H1 (cell line): ENCODE measurements at regions not wholly inside any gene's neighbourhood (a gene's known extent, or its start where the extent isn't known, plus 50 kb on each side); places are given as distances from the start of the nearest gene placed in this dataset.
A peak's percentile ranks its signal among the peaks of the same experiment; 100 is the strongest.

Source experiments
- CTCF ChIA-PET: fragments of 300-600 bp; sonication (Branson Sonifier 250); formaldehyde crosslinking; loops from one replicate; lab custom pipeline; 2021; ENCODE audit not compliant: partially characterized antibody; lab: Charles Lee
- POLR2A ChIA-PET: fragments of 300-600 bp; sonication (Branson Sonifier 250); formaldehyde crosslinking; loops from one replicate; lab custom pipeline; 2021; ENCODE audit warnings: inconsistent platforms; ENCODE audit not compliant: partially characterized antibody; lab: Charles Lee
- DNase-seq, 2 experiments: peaks; one replicate each; pipeline versions ENCODE4 v3.0.0 to v3.0.0-alpha.2; 2010 to 2022; ENCODE audit warnings: low spot score in 2 of 2, low read depth in 1 of 2, mixed read lengths in 1 of 2
- FAIRE-seq: peaks from 2 replicates; lab custom pipeline; 2011; peaks lifted over from hg19 to GRCh38; lab: Jason Lieb, UNC
- H2AFZ ChIP-seq: 2 replicates; pipeline ENCODE4 v1.8.1; 2012; ENCODE audit warnings: low read length, inconsistent platforms
- H2AK5ac ChIP-seq: 2 replicates; pipeline ENCODE4 v1.6.1; 2013; ENCODE audit warnings: low read depth, low read length
- H2BK120ac ChIP-seq: replicated peaks from 2 replicates; pipeline ENCODE3; 2013; ENCODE audit warnings: low read depth, low read length, inconsistent platforms
- H2BK12ac ChIP-seq: 2 replicates; pipeline ENCODE4 v1.6.1; 2013; ENCODE audit warnings: low read depth, low read length
- H2BK15ac ChIP-seq: 2 replicates; pipeline ENCODE4 v1.6.1; 2013; ENCODE audit warnings: low read length
- H2BK20ac ChIP-seq: 2 replicates; pipeline ENCODE4 v1.6.1; 2013; ENCODE audit warnings: low read length
- H2BK5ac ChIP-seq: 2 replicates; pipeline ENCODE4 v1.6.1; 2013; ENCODE audit warnings: low read depth, low read length
- H3K14ac ChIP-seq: 2 replicates; pipeline ENCODE4 v1.6.1; 2013; ENCODE audit warnings: inconsistent platforms; ENCODE audit not compliant: insufficient read length
- H3K18ac ChIP-seq: 2 replicates; pipeline ENCODE4 v1.6.1; 2013; ENCODE audit warnings: low read length; ENCODE audit errors: extremely low read depth
- H3K23ac ChIP-seq: 2 replicates; pipeline ENCODE4 v1.6.1; 2013; ENCODE audit warnings: inconsistent platforms; ENCODE audit not compliant: insufficient read length
- H3K23me2 ChIP-seq: 2 replicates; pipeline ENCODE4 v1.6.1; 2013; ENCODE audit warnings: low read depth, low read length
- H3K27ac ChIP-seq: 2 replicates; pipeline ENCODE4 v1.6.1; 2011; ENCODE audit warnings: low read depth, low read length, inconsistent platforms
- H3K27me3 ChIP-seq, 4 experiments: replicated peaks in 1 of 4; 1 replicate in 1 of 4; 2 replicates in 3 of 4; pipeline versions ENCODE4 v1.6.1 to v1.8.1; 2011 to 2013; ENCODE audit warnings: low read length in 3 of 4, mild to moderate bottlenecking in 3 of 4, inconsistent platforms in 2 of 4, mixed read lengths in 2 of 4, moderate library complexity in 1 of 4; ENCODE audit not compliant: control insufficient read depth in 3 of 4, insufficient read depth in 3 of 4; ENCODE audit errors: extremely low read depth in 1 of 4
- H3K36me3 ChIP-seq, 4 experiments: 2 replicates each; pipeline versions ENCODE4 v1.6.1 to v1.8.1; 2011 to 2013; ENCODE audit warnings: mild to moderate bottlenecking in 4 of 4, low read length in 3 of 4, moderate library complexity in 2 of 4, control low read depth in 1 of 4, inconsistent platforms in 1 of 4; ENCODE audit not compliant: insufficient read depth in 4 of 4, control insufficient read depth in 2 of 4
- H3K4ac ChIP-seq: replicated peaks from 2 replicates; pipeline ENCODE3; 2013; ENCODE audit warnings: low read length, low read depth, mixed read lengths, inconsistent platforms; ENCODE audit not compliant: insufficient read length
- H3K4me1 ChIP-seq, 4 experiments: replicated peaks in 1 of 4; 1 replicate in 1 of 4; 2 replicates in 3 of 4; pipeline versions ENCODE4 v1.6.1 to v1.8.1; 2011 to 2013; ENCODE audit warnings: low read length in 3 of 4, inconsistent platforms in 2 of 4, mixed read lengths in 1 of 4; ENCODE audit not compliant: insufficient read depth in 4 of 4, control insufficient read depth in 3 of 4
- H3K4me2 ChIP-seq, 2 experiments: 2 replicates each; pipeline versions ENCODE4 v1.6.1 to v1.8.1; 2011 to 2013; ENCODE audit warnings: low read depth in 2 of 2, low read length in 2 of 2, control low read depth in 1 of 2, inconsistent platforms in 1 of 2, mild to moderate bottlenecking in 1 of 2; ENCODE audit not compliant: insufficient read depth in 1 of 2
- H3K4me3 ChIP-seq, 4 experiments: fragments of 200-600, 300-600 bp in 1 of 4; sonication (generic), shearing (Covaris generic), sonication (Bioruptor Twin) in 1 of 4; 2 replicates each; pipeline versions ENCODE4 v1.5.1 to v1.8.1; 2011 to 2016; ENCODE audit warnings: low read length in 4 of 4, low read depth in 3 of 4, control low read depth in 2 of 4, inconsistent platforms in 2 of 4, mild to moderate bottlenecking in 2 of 4, mixed read lengths in 1 of 4, moderate library complexity in 1 of 4; ENCODE audit not compliant: insufficient read depth in 2 of 4; ENCODE audit errors: extremely low read depth in 1 of 4
- H3K56ac ChIP-seq: replicated peaks from 2 replicates; pipeline ENCODE3; 2013; ENCODE audit warnings: low read depth, mild to moderate bottlenecking, mixed read lengths, low read length, inconsistent platforms; ENCODE audit not compliant: insufficient read length
- H3K79me1 ChIP-seq: 2 replicates; pipeline ENCODE4 v1.6.1; 2013; ENCODE audit warnings: low read depth, low read length, control low read depth
- H3K79me2 ChIP-seq, 2 experiments: 2 replicates each; pipeline versions ENCODE4 v1.6.1 to v1.8.1; 2012 to 2013; ENCODE audit warnings: low read length in 2 of 2, mild to moderate bottlenecking in 2 of 2, inconsistent platforms in 1 of 2; ENCODE audit not compliant: insufficient read depth in 2 of 2, control insufficient read depth in 1 of 2
- H3K9ac ChIP-seq, 4 experiments: replicated peaks in 1 of 4; 1 replicate in 1 of 4; 2 replicates in 3 of 4; pipeline versions ENCODE4 v1.6.1 to v1.8.1; 2011 to 2013; ENCODE audit warnings: low read depth in 3 of 4, low read length in 3 of 4, control low read depth in 2 of 4, mild to moderate bottlenecking in 2 of 4, moderate library complexity in 2 of 4, inconsistent platforms in 1 of 4; ENCODE audit errors: extremely low read depth in 1 of 4
- H3K9me3 ChIP-seq, 2 experiments: 2 replicates each; pipeline versions ENCODE4 v1.6.1 to v1.8.1; 2012 to 2013; ENCODE audit warnings: mild to moderate bottlenecking in 2 of 2, moderate library complexity in 2 of 2, control low read depth in 1 of 2, inconsistent platforms in 1 of 2, low read depth in 1 of 2, low read length in 1 of 2, mixed read lengths in 1 of 2; ENCODE audit not compliant: insufficient read depth in 2 of 2
- H4K20me1 ChIP-seq, 2 experiments: replicated peaks in 1 of 2; 2 replicates each; pipeline versions ENCODE3 to v1.8.1; 2011 to 2013; ENCODE audit warnings: inconsistent platforms in 2 of 2, low read length in 2 of 2, mild to moderate bottlenecking in 1 of 2; ENCODE audit not compliant: insufficient read depth in 2 of 2, control insufficient read depth in 1 of 2
- H4K5ac ChIP-seq: 2 replicates; pipeline ENCODE4 v1.6.1; 2013; ENCODE audit warnings: low read length, low read depth, mixed read lengths, inconsistent platforms; ENCODE audit not compliant: insufficient read length
- H4K8ac ChIP-seq: 2 replicates; pipeline ENCODE4 v1.8.0; 2013; ENCODE audit warnings: mild to moderate bottlenecking, moderate library complexity, low read length, inconsistent platforms; ENCODE audit not compliant: insufficient read depth; ENCODE audit errors: extremely low read depth
- H4K91ac ChIP-seq: replicated peaks from 2 replicates; pipeline ENCODE3; 2013; ENCODE audit warnings: low read length, mixed read lengths, inconsistent platforms; ENCODE audit not compliant: insufficient read length
- JUN ChIP-seq: IDR thresholded peaks from 2 replicates; pipeline ENCODE4 v1.6.1; 2011; ENCODE audit warnings: low read depth, mild to moderate bottlenecking, improper control_type of control experiment, low read length
- KDM1A ChIP-seq: fragments of 200-600, 300-600 bp; sonication (generic); IDR thresholded peaks from 2 replicates; pipeline ENCODE4 v1.7.1; 2016; ENCODE audit warnings: mild to moderate bottlenecking, low read length, borderline replicate concordance
- RAD21 ChIP-seq, 2 experiments: IDR thresholded peaks in 1 of 2; conservative IDR thresholded peaks in 1 of 2; 2 replicates each; pipeline ENCODE4 v1.6.1; 2011; ENCODE audit warnings: low read depth in 2 of 2, low read length in 2 of 2, improper control_type of control experiment in 1 of 2, inconsistent platforms in 1 of 2, mild to moderate bottlenecking in 1 of 2, moderate library complexity in 1 of 2
- SP1 ChIP-seq: IDR thresholded peaks from 2 replicates; pipeline ENCODE4 v1.6.1; 2011; ENCODE audit warnings: low read depth, low read length
- WGBS, 2 experiments: shearing (Covaris generic) in 1 of 2; methylation state at CpG; one replicate each; pipeline versions ENCODE4 v1.1.6 to v1.1.7; 2013 to 2015; ENCODE audit warnings: low lambda C conversion rate in 2 of 2, mixed read lengths in 2 of 2, inconsistent platforms in 1 of 2, low coverage in 1 of 2, missing lambda C conversion rate in 1 of 2; ENCODE audit not compliant: insufficient replicate concordance in 2 of 2, insufficient coverage in 1 of 2, insufficient read length in 1 of 2; ENCODE audit errors: extremely low coverage in 1 of 2, missing lambda C conversion rate in 1 of 2; 5-methylcytosine and 5-hydroxymethylcytosine counted together

DNA sequence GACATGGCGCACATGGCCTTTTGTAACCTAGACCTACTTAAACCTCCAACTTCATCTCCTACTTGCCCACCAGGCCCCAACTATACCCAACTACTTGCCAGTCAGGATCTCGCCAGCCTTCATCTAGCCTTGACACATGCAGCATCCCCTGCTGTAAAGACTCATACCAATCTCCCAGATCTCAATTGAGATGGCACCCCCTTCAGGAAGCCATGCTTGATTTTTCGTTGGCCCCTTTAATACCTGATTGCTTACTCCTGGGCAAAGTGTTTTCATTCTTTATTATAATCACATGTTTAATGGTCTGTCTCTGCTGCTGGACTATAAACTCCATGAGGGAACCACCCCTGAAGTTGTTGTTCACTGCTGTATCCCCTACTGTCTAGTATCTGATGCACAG is 150.8 kb downstream of the SOX2 start:
- Histone ChIP-seq H3K18ac (peak overlapping the region; percentile 65; the same call in 1 of the 2 replicates), H3K4me1 (peaks cover 0 to 18% (median 9%) of the 10 kb centered on the region in 4 experiments; a peak in 5 of 7 replicates), H2BK12ac (peak overlapping the region; percentile 86; the same call in 1 of the 2 replicates), H3K27me3 (no peaks in the 10 kb centered on the region), H3K9me3 (no peaks in the 10 kb centered on the region), H3K9ac (no peak overlapping the region), H3K4me3 (no peak overlapping the region), H3K14ac (no peak overlapping the region), H3K79me2 (no peaks in the 10 kb centered on the region), H4K5ac (no peak overlapping the region), H3K4me2 (no peak overlapping the region), H2BK120ac (peak overlapping the region; percentile 87), H3K56ac (no peak overlapping the region), H3K23ac (no peak overlapping the region), H2AFZ (no peak overlapping the region), H3K27ac (no peak overlapping the region), H4K20me1 (no peaks in the 10 kb centered on the region), H3K23me2 (no peaks in the 10 kb centered on the region), H2BK20ac (peak overlapping the region; percentile 95; the same call in 1 of the 2 replicates), H4K8ac (no peak overlapping the region), H3K36me3 (no peaks in the 10 kb centered on the region), H3K79me1 (no peaks in the 10 kb centered on the region), H4K91ac (peak overlapping the region; percentile 26), H2AK5ac (no peak overlapping the region), H2BK5ac (peak overlapping the region; percentile 11; the same call in 1 of the 2 replicates), H2BK15ac (peak overlapping the region; percentile 81; the same call in 1 of the 2 replicates), H3K4ac (peak overlapping the region; percentile 71)
- WGBS, 2 experiments, result 53% methylated on average over 3 of the region's 3 CpGs; no CpG with 5 or more reads in 1 of the 2 experiments
- ChIA-PET POLR2A (interaction anchor here (0.9 kb wide), 1 partner anchor 151 kb away, joined by 3 read pairs; no protein-coding TSS in a partner anchor), CTCF (interaction anchor here (0.6 to 1.2 kb wide), 3 partner anchors 9 to 125 kb away, joined by 3 to 4 read pairs (median 3); no protein-coding TSS in a partner anchor)
- DNase-seq (no peak), FAIRE-seq (no peak)
- no peak for TF ChIP-seq SP1
- no peak for TF ChIP-seq KDM1A
- no peak for TF ChIP-seq JUN
- TF ChIP-seq RAD21 (IDR thresholded peaks at IDR 0.05 in 1 of 2, conservative IDR thresholded peaks at IDR 0.05 in 1 of 2; ENCODE audit: low read depth in 2 of 2, low read length in 2 of 2), result peak; percentile 25 to 30; a peak in 2 of 4 replicates
